T-helper 2 cell (primary cell): ENCODE measurements at regions not wholly inside any gene's neighbourhood (a gene's known extent, or its start where the extent isn't known, plus 50 kb on each side); places are given as distances from the start of the nearest gene placed in this dataset.

Experiments used
- DNase-seq, 5 experiments: peaks; one replicate each; pipeline versions ENCODE4 v3.0.0 to v3.0.0-alpha.2; 2012 to 2022

DNA sequence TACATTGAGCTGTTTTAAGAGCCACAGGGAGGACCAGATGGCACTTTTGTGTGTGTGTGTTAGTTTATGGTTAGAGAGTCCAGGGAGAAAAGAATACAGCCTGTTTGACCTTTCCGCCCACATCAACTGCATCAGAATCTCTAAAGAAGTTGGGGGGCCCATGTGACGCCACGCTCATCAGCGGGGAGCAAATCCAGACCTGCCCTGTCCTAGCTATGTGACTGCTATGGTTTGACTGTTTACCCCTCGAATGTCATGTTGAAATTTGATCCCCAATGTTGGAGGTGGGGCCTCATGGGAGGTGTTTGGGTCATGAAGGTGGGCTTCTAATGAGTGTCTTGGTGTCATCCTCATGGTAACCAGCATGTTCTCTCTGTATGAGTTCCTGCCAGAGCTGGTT is 128.0 kb downstream of the ADRA2A start:
- no peak for DNase-seq

DNA sequence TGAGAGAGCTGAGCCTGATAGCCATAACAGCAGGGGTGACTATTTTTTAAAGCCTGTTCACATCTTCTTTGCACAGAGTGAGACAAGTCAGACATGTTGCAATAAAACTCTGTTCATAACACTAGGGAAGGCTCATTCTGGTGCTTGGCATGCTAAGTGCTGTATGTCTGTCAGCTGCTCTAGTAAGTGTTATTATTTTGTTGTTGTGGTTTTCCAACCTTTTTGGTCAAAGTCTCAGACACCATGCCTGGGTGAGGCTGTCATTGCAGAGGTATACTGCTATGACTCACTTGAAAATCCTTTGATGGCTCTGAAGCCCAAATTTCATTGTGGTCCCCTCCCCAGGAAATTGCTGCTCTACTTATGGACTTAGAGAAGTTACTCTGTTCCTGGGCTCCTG is 129.7 kb downstream of the ADRA2A start:
- DNase-seq = no peak

DNA sequence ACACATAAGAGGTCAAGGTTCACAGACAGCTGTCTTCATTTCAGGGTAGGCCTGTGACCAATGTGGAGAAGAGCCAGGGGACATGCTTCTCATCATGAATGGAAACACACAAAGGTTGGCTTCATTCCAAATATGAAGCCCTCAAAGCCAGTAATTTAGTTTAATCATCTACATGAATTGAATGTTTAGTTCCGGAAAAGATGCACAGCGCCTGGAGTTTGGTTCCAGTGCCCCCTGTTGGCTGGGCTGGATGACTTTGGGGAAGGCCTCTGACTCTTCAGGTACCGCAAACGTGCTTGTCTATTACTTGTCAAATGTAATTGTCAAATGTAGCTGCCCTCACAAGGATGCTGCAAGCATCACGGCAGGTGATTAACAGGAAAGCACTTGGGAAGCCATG is 130.7 kb downstream of the ADRA2A start:
- DNase-seq = peak in 1 of 5 experiments; percentile 3

- DNase-seq = no peak
Measured at GRCh38 chr10:111208951-111209350, 132.1 kb downstream of the ADRA2A start.

GRCh38 chr10:111209692-111210091 is 132.9 kb downstream of the ADRA2A start:
- no peak for DNase-seq

DNA sequence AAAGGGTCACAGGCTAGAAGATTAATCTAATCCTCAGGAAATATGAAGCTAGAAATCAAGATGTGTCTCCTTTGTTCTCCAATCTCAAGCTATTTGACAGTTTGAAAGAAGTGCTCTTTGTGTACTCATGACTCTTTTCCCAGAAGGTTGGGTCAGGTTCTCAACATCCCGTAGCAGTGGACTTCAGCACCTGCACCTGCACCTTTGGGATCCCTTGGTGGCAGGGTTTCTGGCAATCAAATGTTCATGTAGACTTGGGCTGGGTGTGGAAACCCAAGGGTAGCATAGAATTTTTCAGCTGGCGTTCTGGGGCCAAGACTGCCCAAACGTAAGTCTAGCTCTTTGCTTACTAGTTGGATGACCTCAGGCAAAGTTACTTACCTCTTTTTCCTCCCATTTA is 134.4 kb downstream of the ADRA2A start:
- no peak for DNase-seq

DNA sequence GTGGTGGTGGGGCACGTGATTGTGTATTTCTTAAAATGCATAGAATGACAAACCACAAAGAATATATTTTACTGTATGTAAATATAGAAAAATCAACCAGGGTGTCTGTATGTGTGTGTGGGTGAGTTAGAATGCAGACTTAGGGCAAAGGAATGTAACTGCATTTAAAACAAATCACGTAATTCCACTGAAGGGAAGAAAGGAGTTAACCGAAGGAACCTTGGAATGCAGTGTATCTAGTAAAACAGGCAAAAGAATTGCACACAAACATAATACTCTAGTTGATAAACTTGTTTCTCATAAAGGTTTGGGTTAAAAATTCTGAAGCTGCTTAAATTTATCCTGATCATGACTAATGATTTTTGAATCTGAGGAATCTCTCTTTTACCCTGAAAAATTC is 134.9 kb downstream of the ADRA2A start:
- DNase-seq = no peak

DNA sequence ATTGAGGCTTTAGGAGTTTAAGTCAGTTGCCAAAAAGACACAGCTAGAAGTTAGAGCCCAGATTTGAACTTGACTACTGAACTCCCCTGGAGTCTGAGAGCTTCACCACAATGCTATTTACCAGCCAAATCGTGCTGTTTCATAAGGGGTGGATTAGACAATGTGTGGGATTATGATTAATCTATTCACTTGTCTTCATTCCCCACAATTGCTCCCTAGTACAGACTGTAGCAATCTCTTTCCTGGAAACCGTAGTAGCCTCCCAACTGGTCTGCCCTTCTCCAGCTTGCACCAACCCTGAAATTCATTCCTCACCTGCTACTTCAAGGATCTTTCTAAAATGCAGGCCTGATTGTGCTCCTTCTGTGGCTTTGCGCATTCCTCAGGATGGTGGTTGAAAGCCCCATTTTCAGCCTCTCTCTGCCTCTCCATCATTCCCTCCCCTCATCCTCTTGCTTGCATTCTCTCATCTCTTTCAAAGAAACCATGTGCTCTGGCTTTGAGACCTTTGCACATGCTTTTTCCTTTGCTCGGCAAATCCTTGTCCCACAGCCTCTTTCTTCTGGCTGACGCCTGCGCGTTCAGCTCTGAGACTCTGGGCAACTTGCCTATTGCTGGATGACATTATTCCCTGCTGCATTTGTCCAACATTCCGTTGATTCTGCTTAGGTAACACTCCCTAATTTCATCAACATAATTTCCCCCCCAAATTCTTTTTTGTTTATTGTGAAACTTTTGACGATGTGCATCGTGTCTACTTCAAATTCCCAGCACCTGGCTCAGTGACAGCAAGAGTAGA is 145.1 kb downstream of the ADRA2A start:
- DNase-seq = no peak

- DNase-seq = no peak
Measured at GRCh38 chr10:111222961-111223360, 146.1 kb downstream of the ADRA2A start.

- DNase-seq = no peak
Measured at GRCh38 chr10:111231779-111232178, 154.9 kb downstream of the ADRA2A start.

- DNase-seq = no peak
Measured at GRCh38 chr10:111233439-111233838, 156.6 kb downstream of the ADRA2A start.

- no peak for DNase-seq
Measured at GRCh38 chr10:111234234-111234913, 157.5 kb downstream of the ADRA2A start.

DNA sequence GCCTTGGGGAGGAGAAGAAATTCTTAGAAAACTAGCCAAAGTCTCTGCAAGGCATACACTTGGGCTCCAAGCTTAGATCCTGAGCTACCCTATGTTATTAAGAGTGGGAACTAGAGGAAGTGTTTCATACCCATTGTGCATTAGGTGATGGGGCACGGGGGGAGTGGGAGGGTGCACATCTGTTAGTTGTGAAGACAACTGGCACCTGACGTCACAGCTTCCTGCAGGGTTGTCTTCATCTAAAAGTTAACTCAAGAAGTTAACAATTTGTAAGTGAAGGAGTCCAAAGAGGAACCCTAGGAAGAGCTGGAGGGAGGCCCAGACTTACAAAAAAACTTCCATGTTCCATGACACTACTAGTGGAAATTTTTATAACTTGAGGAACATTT is 158.1 kb downstream of the ADRA2A start:
- no peak for DNase-seq

DNA sequence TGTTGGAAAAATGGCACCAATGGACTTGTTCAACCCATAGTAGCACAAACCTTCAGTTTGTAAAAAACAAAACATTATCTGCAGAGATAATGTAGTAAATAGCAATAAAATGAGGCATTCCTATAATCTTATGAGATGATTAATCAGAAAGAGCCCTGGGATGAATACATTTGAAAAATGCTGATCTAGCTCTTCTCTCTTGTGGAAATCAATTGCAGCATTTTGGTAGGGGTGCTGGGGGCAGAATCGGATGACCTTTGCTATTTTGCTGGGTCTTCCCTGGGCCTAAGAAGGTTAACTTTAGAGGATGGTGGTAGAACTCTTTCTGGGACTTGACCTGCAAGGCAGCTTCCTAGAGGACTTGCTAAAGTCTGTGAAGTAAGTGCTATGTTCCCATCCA is 163.5 kb downstream of the ADRA2A start:
- no peak for DNase-seq

DNA sequence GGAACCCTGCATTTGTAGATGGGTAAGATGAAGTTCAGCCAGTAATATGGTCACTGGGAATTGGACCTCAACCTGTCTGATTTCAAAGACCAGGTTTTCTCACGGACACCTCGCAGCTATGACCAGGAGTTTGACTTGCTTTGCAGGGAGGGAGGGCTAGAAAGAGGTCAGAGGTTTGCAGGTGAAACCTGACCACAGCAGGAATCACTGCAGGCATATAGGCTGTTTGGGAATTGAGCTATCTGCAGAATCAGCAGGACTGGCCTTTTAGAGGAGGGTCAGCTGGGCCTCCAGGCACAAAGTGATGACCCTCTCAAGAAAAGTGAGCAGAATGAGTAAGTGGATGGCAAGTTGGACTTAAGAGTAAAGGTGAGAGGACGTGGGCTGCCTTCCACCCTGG is 166.3 kb downstream of the ADRA2A start:
- DNase-seq = no peak

GRCh38 chr10:111246136-111246535 is 169.3 kb downstream of the ADRA2A start:
- no peak for DNase-seq

- DNase-seq = no peak
Measured at GRCh38 chr10:111246814-111247452, 170.1 kb downstream of the ADRA2A start.

DNA sequence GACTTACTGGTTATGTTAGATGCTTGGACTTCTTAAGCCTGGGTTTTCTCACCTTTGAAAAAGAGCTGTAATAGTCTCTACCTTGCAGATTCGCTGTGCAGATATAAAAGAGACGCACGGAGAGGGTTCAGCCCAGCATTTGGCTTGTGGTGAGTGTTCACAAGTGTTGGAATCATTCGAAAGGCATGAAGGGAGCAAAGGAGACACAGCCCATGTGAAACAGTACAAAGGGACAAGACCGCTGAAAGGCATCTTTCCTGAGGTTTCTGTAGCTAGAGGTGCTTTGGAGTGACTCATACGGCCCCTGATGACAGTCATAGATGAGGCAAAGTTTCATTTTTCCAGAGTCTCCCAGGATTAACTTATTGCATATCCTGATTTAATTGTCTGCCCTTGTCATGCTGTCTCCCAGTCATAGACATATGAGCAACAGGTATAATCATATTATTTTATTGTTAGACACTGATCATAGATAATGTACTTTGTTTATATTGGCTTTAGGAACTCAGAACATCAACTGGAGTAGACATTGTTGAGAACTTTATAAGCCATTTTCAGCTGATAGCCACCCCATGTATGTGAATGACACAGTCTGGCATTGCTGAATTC is 171.1 kb downstream of the ADRA2A start:
- DNase-seq = no peak

- no peak for DNase-seq
Measured at GRCh38 chr10:111249925-111250324, 173.1 kb downstream of the ADRA2A start.

DNA sequence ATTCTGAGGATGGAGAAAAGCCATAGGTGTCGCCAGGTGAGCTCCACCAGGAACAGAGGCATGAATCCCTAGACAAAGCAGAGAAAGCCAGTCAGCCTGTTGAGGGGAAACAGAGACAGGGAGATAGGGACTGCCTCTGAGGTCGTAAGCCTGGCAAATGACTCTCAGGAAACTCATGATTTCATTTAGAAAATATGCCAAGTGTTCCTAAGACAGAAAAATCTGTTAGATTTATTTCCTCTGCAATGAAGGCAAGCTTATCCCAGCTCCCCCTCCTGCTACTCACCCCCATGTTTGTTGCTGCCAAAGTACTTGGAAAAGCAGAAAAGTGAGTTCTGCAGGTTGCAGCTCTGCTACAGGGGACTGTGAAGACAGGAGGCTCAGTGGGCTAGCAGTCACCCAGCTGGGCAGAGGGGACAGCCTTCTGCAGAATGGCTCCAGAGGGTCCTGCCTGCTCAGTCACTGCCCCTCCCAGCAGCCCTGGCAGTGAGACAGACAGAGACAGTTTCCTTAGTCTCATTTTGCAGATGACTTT is 184.3 kb downstream of the ADRA2A start:
- no peak for DNase-seq

GRCh38 chr10:111265341-111265740 is 188.5 kb downstream of the ADRA2A start:
- no peak for DNase-seq

- no peak for DNase-seq
Measured at GRCh38 chr10:111266165-111266564, 189.3 kb downstream of the ADRA2A start.

DNA sequence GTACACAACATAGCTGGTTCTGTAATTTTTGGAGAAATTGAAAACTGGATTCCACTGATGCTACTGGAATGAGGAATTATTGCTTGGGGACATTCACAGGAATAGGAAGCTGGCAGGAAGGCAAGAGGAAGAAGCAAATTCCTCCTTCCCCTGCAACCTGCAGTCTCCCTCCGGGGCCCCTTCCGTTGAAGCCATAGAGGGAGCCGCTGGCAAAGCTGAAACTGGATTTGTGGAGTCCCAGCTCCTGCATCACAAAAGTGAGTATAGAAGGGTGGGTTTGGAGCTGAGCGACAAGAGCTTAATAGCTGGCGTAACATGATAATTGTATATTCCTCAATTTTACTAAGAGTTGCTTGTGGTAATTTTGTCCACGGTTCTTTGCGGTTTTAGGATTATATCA is 190.8 kb downstream of the ADRA2A start:
- DNase-seq = no peak
